Muscle layer of duodenum (tissue), 2 donors: ENCODE measurements at regions not wholly inside any gene's neighbourhood (a gene's known extent, or its start where the extent isn't known, plus 50 kb on each side); places are given as distances from the start of the nearest gene placed in this dataset.
"Not testable (repeated sequence)": the region's sequence is repeated elsewhere in the genome, so short reads cannot be mapped to it uniquely, and the experiment has no call there.

Experiments
- H3K27ac ChIP-seq: one replicate; pipeline ENCODE4 v1.7.0; 2013; ENCODE audit warnings: mild to moderate bottlenecking, low read length
- H3K27me3 ChIP-seq: one replicate; pipeline ENCODE4 v1.7.0; 2013; ENCODE audit warnings: low read depth, mild to moderate bottlenecking, control low read depth, low read length
- H3K36me3 ChIP-seq, 2 donors: one replicate each; pipeline ENCODE4 v1.7.0; 2013; ENCODE audit warnings: low read length in 2 of 2, control low read depth in 1 of 2, mild to moderate bottlenecking in 1 of 2; ENCODE audit not compliant: insufficient read depth in 2 of 2, control insufficient read depth in 1 of 2
- H3K4me1 ChIP-seq, 2 donors: one replicate each; pipeline ENCODE4 v1.7.0; 2013; ENCODE audit warnings: low read length in 2 of 2, mild to moderate bottlenecking in 2 of 2, control low read depth in 1 of 2, moderate library complexity in 1 of 2; ENCODE audit not compliant: insufficient read depth in 2 of 2, control insufficient read depth in 1 of 2
- H3K4me3 ChIP-seq, 2 donors: one replicate each; pipeline ENCODE4 v1.7.0; 2013; ENCODE audit warnings: low read length in 2 of 2, low read depth in 1 of 2, mild to moderate bottlenecking in 1 of 2
- H3K9me3 ChIP-seq, 2 donors: one replicate each; pipeline ENCODE4 v1.7.0; 2013; ENCODE audit warnings: low read length in 2 of 2, control low read depth in 1 of 2, mild to moderate bottlenecking in 1 of 2; ENCODE audit not compliant: control insufficient read depth in 1 of 2
- donor health status: healthy.

DNA sequence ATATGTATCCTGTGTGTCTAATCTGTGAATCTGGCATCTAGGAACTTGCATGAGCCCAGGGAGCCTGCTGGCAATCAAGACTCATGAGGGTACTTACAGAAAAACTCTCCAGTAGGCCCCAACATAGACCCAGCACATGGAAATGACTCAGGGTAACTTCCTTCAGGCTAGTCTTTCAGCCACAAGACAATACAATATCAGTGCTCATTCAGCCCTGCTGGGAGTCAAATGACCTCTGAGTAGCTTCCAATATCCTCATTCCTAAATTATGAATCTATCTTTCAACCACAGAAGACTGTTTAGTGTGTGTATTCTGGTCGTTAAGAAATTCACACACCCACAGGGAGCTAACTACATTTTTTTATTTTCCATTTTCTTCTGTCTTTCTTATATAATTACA lies 1273.0 kb downstream of the EFNA5 start:
- no peak overlapping the region for H3K27ac ChIP-seq
- no peaks in the 10 kb centered on the region for H3K27me3 ChIP-seq
- H3K9me3 ChIP-seq: no peaks in the 10 kb centered on the region
- H3K4me1 ChIP-seq: no peaks in the 10 kb centered on the region
- H3K36me3 ChIP-seq: no peaks in the 10 kb centered on the region
- H3K4me3 ChIP-seq: no peak overlapping the region

DNA sequence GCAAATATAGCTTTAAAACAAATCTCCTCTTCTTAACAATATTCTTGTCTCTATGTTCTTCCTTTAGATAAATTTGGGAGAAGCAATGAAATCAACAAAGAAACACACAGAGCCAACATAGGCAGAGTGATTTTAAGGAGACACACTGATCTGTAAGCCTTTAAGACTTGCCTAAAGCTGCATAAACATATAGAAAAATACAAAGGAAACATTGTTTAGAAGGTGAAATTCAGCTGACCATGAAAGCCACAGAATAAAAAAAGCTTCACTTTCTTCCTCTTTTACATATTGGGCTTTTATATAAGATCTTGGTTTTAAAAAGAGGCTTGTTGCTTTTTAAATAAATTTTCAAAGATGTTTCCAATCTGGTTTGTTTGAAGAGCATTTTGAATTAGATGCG lies 1277.5 kb downstream of the EFNA5 start:
- no peak overlapping the region for H3K4me3 ChIP-seq
- no peaks in the 10 kb centered on the region for H3K27me3 ChIP-seq
- no peaks in the 10 kb centered on the region for H3K9me3 ChIP-seq
- no peaks in the 10 kb centered on the region for H3K36me3 ChIP-seq
- no peak overlapping the region for H3K27ac ChIP-seq
- no peaks in the 10 kb centered on the region for H3K4me1 ChIP-seq

DNA sequence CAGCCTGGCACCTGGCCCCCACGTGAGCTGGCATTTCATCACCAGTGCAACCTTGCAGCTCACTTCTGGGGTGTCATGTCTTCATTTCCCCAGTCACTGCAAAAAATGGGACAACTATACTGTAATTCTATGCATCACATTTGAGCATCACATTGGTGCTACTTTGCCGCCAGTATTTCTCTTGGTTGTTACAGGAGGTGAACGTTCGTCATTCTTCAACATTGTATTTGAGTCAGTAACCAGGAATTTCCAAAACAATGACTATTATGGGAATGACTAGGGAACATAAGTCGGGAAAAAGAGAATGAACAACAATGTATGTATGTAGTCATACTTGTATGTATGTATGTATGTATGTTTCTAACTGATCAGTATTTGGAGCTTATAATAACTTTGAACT lies 1278.0 kb downstream of the EFNA5 start:
- no peaks in the 10 kb centered on the region for H3K9me3 ChIP-seq
- no peaks in the 10 kb centered on the region for H3K4me1 ChIP-seq
- H3K4me3 ChIP-seq: no peak overlapping the region
- H3K36me3 ChIP-seq: no peaks in the 10 kb centered on the region
- H3K27me3 ChIP-seq: no peaks in the 10 kb centered on the region
- no peak overlapping the region for H3K27ac ChIP-seq

DNA sequence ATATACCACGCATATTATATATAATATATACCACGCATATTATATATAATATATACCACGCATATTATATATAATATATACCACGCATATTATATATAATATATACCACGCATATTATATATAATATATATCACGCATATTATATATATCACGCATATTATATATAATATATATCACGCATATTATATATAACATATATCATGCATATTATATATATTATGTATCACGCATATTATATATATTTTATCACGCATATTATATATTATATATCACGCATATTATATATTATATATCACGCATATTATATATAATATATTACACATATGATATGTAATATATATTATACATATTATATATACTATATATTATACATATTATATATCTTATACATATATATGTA lies 1283.0 kb downstream of the EFNA5 start:
- H3K27me3 ChIP-seq, H3K36me3 ChIP-seq, H3K4me1 ChIP-seq, H3K4me3 ChIP-seq, H3K27ac ChIP-seq, H3K9me3 ChIP-seq: not testable (repeated sequence)

DNA sequence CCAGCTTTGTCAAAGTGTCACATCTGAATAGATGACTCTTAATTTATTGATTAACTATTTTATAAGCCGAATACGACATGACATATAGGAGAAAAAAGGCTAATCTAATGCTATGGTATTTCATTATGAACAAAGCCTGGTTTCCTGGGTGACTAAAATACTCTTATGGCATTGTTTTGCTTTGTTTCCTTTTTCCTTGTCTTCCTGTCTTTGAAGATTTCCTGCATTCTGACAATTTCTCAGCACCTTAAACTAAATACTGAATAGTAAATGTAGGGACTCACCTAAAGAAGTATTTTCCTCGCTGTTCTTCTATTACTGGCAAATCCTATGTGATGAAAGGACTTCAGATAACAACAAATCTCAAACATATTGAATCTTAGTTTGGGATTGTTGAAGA lies 1284.5 kb downstream of the EFNA5 start:
- Histone ChIP-seq H3K4me1 (no peaks in the 10 kb centered on the region), H3K36me3 (no peaks in the 10 kb centered on the region), H3K4me3 (no peak overlapping the region), H3K27ac (no peak overlapping the region), H3K27me3 (no peaks in the 10 kb centered on the region), H3K9me3 (no peaks in the 10 kb centered on the region)

DNA sequence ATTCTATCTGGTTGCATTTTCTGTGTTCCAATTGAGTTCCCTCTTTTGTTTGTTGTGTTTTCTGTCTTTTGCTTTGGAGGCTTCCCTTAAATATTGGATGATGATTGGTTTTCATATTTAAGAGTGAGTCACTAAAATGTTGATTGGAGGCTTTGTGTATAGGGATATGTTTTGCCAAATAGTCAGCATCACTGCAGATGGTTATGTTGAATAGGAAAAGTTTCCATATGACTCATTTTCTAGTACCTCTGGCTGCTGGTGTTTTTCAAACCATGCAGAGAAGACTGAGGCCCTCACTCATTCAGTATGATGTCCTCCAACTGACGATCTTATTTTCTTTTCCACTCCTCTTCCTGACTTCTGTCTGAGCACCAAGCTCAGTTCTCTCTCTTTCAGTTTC lies 1290.0 kb downstream of the EFNA5 start:
- no peaks in the 10 kb centered on the region for H3K27me3 ChIP-seq
- no peaks in the 10 kb centered on the region for H3K36me3 ChIP-seq
- H3K27ac ChIP-seq: no peak overlapping the region
- no peak overlapping the region for H3K4me3 ChIP-seq
- H3K4me1 ChIP-seq: no peaks in the 10 kb centered on the region
- no peaks in the 10 kb centered on the region for H3K9me3 ChIP-seq

DNA sequence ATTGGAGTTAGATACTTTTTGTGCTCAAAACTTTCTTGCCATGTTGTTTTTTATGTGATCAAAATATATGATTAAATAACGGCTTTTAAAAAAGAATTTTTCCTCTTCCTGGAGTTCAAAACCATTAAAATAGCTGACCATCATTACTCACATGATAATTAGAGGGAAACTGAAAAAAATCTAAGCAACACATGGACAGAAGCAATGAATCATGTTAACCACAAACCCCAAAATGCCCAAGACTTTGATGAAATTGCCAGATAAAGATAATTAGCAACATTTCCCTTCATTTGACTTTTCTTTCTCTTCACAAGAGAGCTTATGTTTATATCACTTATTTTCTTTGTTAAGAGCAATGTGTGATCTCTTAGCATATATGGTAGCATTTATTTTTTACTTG lies 1294.2 kb downstream of the EFNA5 start:
- Histone ChIP-seq H3K27ac (no peak overlapping the region), H3K4me3 (no peak overlapping the region), H3K36me3 (no peaks in the 10 kb centered on the region), H3K4me1 (no peaks in the 10 kb centered on the region), H3K27me3 (no peaks in the 10 kb centered on the region), H3K9me3 (no peaks in the 10 kb centered on the region)

DNA sequence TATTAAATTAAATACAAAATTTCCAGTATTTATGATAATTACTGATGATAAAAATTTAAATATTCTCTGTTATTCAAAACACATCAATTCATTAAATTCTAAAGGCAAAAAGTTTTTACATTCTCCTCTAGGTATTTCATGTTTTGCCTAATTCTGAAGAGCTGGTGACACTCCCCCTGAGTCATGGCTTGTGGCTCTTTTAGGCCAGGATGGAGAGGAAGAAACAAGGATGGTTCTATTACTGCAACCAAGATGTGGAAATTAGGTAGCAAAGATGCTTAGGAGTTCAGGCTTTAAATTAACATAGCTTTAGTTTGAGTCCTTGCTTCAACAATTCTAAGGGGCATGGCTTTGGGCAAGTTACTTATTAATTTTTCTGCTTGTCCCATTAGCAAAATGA lies 1295.8 kb downstream of the EFNA5 start:
- Histone ChIP-seq H3K27ac (no peak overlapping the region), H3K4me1 (no peaks in the 10 kb centered on the region), H3K27me3 (no peaks in the 10 kb centered on the region), H3K4me3 (no peak overlapping the region), H3K36me3 (no peaks in the 10 kb centered on the region), H3K9me3 (no peaks in the 10 kb centered on the region)

DNA sequence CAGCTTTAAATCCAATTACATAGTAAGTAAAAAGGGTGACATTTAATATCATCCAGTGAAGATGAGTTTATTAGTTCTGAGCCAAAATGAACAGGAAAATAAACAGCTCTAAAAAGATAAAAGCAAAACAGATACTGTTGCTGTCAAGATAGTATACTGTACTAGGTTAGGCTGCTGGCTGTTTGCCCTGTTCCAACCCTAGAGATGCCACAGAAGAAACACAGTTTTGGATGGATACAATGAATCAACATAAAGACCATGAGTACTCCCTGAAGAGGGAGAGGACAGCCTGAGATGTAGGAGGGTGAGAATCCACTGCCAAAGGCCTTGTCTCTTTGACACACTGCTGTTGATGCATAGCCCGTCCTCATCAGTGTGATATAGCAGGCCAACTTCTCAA lies 1302.7 kb downstream of the EFNA5 start:
- Histone ChIP-seq H3K4me3 (no peak overlapping the region), H3K9me3 (no peaks in the 10 kb centered on the region), H3K27ac (no peak overlapping the region), H3K36me3 (no peaks in the 10 kb centered on the region), H3K27me3 (no peaks in the 10 kb centered on the region), H3K4me1 (no peaks in the 10 kb centered on the region)

DNA sequence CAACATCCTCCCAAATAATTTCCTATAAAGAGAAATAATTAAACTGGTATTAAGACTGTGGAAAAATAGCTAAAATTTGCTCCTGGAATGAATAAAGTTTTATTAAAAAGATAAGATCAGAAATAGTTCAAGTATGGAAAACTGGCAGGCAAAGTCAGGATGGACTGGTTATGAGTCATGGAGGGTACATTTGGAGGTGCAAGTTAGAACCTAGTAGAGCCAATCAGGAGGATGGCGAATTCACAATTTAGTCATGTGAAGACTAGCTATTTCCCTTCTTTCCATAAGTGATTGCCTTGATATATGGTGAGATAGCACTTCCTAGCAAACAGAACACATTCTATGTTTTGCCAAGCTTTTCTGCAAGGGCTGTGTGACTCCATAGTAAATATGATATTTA lies 1303.5 kb downstream of the EFNA5 start:
- Histone ChIP-seq H3K36me3 (no peaks in the 10 kb centered on the region), H3K9me3 (no peaks in the 10 kb centered on the region), H3K27me3 (no peaks in the 10 kb centered on the region), H3K4me3 (no peak overlapping the region), H3K27ac (no peak overlapping the region), H3K4me1 (no peaks in the 10 kb centered on the region)

DNA sequence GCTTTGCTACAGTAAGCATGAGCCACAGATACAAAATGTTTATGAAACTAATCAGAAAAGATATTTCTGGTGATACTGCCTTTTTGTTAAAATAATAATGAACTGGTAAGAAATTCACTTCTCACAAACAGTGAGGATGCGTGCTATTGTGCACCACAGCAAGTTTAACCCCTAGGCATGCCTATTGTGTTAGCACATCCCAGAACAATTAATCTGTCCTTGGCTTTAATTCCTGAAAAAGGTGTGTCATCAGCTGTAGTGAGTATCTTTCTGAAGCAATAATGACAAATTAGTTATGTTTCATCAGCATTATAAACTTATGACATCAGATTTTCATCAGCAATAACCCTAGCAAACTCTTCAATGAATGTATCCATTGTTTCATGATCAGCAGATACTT lies 1307.2 kb downstream of the EFNA5 start:
- H3K27ac ChIP-seq: no peak overlapping the region
- H3K9me3 ChIP-seq: no peaks in the 10 kb centered on the region
- H3K4me3 ChIP-seq: no peak overlapping the region
- H3K36me3 ChIP-seq: no peaks in the 10 kb centered on the region
- no peaks in the 10 kb centered on the region for H3K4me1 ChIP-seq
- no peaks in the 10 kb centered on the region for H3K27me3 ChIP-seq

DNA sequence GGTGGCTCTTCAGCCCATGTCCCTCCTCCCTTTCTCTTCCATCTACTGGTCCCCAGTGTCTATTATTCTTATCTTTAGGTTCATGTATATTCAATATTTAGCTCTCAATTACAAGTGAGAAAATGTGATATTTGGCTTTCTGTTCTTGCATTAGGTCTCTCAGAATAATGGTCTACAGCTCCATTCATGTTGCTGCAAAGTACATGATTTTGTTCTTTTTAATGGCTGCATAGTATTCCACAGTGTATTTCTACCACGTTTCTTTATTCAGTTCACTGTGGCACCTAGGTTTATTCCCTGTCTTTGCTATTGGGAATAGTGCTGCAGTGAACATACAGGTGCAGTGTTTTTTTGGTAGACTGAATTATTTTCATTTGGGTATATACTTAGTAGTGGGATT lies 1308.8 kb downstream of the EFNA5 start:
- no peaks in the 10 kb centered on the region for H3K27me3 ChIP-seq
- no peaks in the 10 kb centered on the region for H3K9me3 ChIP-seq
- H3K4me1 ChIP-seq: no peaks in the 10 kb centered on the region
- no peak overlapping the region for H3K4me3 ChIP-seq
- H3K27ac ChIP-seq: no peak overlapping the region
- H3K36me3 ChIP-seq: no peaks in the 10 kb centered on the region
